ENCODE measurements at regions not wholly inside any gene's neighbourhood (a gene's known extent, or its start where the extent isn't known, plus 50 kb on each side); places are given as distances from the start of the nearest gene placed in this dataset.

- no peaks in the 10 kb centered on the region for H3K36me3 ChIP-seq (ENCODE audit: low read depth, missing control alignments)
- no peak overlapping the region for H3K27ac ChIP-seq
- DNase-seq, result no peak
- no peak overlapping the region for H3K4me3 ChIP-seq
- H3K27me3 ChIP-seq, result no peaks in the 10 kb centered on the region
- intact Hi-C loops (cut with DNase I; ENCODE audit: low total_unique reads), result no loop called here
- WGBS, 2 donors, result 89 to 91% methylated on average over 1 of the region's 1 CpG
- no peak for TF ChIP-seq POLR2A (IDR thresholded peaks at IDR 0.05)
- no peak for TF ChIP-seq CTCF (IDR thresholded peaks at IDR 0.05)
- H3K9me3 ChIP-seq, result no peaks in the 10 kb centered on the region
- no peaks in the 10 kb centered on the region for H3K4me1 ChIP-seq
These were observed 250.9 kb downstream of the PSAT1 start for GRCh38 chr9:78547831-78548230.

GRCh38 chr9:78548670-78549069 is 251.7 kb downstream of the PSAT1 start:
- no peaks in the 10 kb centered on the region for H3K9me3 ChIP-seq
- 76 to 82% methylated on average over 3 of the region's 3 CpGs for WGBS, 2 donors
- H3K27ac ChIP-seq, result no peak overlapping the region
- TF ChIP-seq CTCF (IDR thresholded peaks at IDR 0.05), result no peak
- no peak for TF ChIP-seq POLR2A (IDR thresholded peaks at IDR 0.05)
- no peak overlapping the region for H3K4me3 ChIP-seq
- H3K4me1 ChIP-seq, result no peaks in the 10 kb centered on the region
- H3K27me3 ChIP-seq, result no peaks in the 10 kb centered on the region
- intact Hi-C loops (cut with DNase I; ENCODE audit: low total_unique reads), result no loop called here
- no peak for DNase-seq
- H3K36me3 ChIP-seq (ENCODE audit: low read depth, missing control alignments), result no peaks in the 10 kb centered on the region

- no peak for DNase-seq
- Histone ChIP-seq H3K4me3 (no peak overlapping the region), H3K36me3 (ENCODE audit: low read depth, missing control alignments) (no peaks in the 10 kb centered on the region), H3K4me1 (no peaks in the 10 kb centered on the region), H3K27ac (no peak overlapping the region), H3K9me3 (no peaks in the 10 kb centered on the region), H3K27me3 (no peaks in the 10 kb centered on the region)
- TF ChIP-seq CTCF (IDR thresholded peaks at IDR 0.05) (no peak), POLR2A (IDR thresholded peaks at IDR 0.05) (no peak)
- 79 to 80% methylated on average over 3 of the region's 3 CpGs for WGBS, 2 donors
- intact Hi-C loops (cut with DNase I; ENCODE audit: low total_unique reads), result no loop called here
These were observed 252.8 kb downstream of the PSAT1 start for GRCh38 chr9:78549711-78550110.

GRCh38 chr9:78552802-78553201 is 255.9 kb downstream of the PSAT1 start:
- H3K36me3 ChIP-seq (ENCODE audit: low read depth, missing control alignments), result no peaks in the 10 kb centered on the region
- H3K27ac ChIP-seq, result no peak overlapping the region
- H3K4me1 ChIP-seq, result no peaks in the 10 kb centered on the region
- DNase-seq, result no peak
- no peak overlapping the region for H3K4me3 ChIP-seq
- TF ChIP-seq POLR2A (IDR thresholded peaks at IDR 0.05) (no peak), CTCF (IDR thresholded peaks at IDR 0.05) (no peak)
- no peaks in the 10 kb centered on the region for H3K9me3 ChIP-seq
- intact Hi-C loops (cut with DNase I; ENCODE audit: low total_unique reads), result no loop called here
- H3K27me3 ChIP-seq, result no peaks in the 10 kb centered on the region
- WGBS, 2 donors, result 75 to 78% methylated on average over 1 of the region's 1 CpG

GRCh38 chr9:78557540-78557939 is 260.6 kb downstream of the PSAT1 start:
- H3K27ac ChIP-seq, result no peak overlapping the region
- H3K4me1 ChIP-seq, result no peaks in the 10 kb centered on the region
- H3K36me3 ChIP-seq (ENCODE audit: low read depth, missing control alignments), result no peaks in the 10 kb centered on the region
- no peaks in the 10 kb centered on the region for H3K9me3 ChIP-seq
- TF ChIP-seq POLR2A (IDR thresholded peaks at IDR 0.05) (no peak), CTCF (IDR thresholded peaks at IDR 0.05) (no peak)
- no peaks in the 10 kb centered on the region for H3K27me3 ChIP-seq
- no peak for DNase-seq
- H3K4me3 ChIP-seq, result no peak overlapping the region
- WGBS, 2 donors, result 56 to 72% methylated on average over 5 of the region's 5 CpGs
- intact Hi-C loops (cut with DNase I; ENCODE audit: low total_unique reads), result no loop called here

All from testis (tissue), 2 donors.